Fibroblast of skin of right biceps (primary cell): ENCODE measurements at regions not wholly inside any gene's neighbourhood (a gene's known extent, or its start where the extent isn't known, plus 50 kb on each side); places are given as distances from the start of the nearest gene placed in this dataset.
"Not testable (repeated sequence)": the region's sequence is repeated elsewhere in the genome, so short reads cannot be mapped to it uniquely, and the experiment has no call there.

Experiments
- DNase-seq: peaks from one replicate; pipeline ENCODE4 v3.0.0-alpha.2; 2013

DNA sequence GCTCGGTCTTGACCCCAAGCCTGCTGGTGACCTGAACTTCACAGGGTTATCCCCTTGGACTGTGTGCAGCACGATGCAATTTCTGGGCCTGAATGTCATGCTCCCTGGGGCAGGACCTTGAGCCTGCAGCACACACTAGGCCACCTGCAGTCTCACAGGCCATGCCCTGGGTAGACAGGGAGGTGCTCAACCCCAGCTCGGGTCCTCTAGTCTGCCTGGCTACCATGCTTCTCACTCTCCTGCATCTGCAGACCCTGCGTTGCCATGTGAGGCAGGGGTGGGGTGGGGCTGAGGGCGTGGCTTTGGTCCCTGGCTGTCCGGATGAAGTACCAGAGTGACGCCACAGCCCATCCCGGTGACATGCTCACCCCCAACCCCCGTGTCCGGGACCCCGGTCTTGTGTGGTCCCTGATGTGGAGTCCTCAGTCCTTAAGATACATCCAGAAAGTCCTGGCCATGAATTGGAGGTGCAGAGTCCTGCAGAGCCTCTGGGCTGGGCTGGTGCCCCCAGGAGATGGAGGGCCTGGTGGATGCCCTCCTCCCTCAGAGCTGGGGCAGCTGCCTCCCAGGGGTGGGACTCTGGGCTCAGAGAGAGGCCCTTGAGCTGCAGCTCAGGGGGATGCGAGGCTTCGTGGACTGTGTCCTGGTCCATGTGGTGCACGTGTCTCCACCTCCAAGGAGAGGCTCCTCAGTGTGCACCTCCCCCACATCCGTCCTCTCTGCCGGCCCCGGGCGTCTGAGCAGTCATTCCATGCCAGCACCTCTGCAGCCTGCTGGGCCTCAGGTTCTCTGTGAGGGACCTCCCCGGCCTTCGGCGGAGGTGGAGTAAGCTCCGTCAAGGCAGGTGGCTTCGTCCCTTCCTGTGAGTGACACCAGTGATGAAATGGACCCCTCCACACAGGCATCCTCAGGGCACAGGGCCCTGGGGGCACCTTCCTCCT, 402.1 kb downstream of the TMEM121 start:
- not testable (repeated sequence) for DNase-seq

DNA sequence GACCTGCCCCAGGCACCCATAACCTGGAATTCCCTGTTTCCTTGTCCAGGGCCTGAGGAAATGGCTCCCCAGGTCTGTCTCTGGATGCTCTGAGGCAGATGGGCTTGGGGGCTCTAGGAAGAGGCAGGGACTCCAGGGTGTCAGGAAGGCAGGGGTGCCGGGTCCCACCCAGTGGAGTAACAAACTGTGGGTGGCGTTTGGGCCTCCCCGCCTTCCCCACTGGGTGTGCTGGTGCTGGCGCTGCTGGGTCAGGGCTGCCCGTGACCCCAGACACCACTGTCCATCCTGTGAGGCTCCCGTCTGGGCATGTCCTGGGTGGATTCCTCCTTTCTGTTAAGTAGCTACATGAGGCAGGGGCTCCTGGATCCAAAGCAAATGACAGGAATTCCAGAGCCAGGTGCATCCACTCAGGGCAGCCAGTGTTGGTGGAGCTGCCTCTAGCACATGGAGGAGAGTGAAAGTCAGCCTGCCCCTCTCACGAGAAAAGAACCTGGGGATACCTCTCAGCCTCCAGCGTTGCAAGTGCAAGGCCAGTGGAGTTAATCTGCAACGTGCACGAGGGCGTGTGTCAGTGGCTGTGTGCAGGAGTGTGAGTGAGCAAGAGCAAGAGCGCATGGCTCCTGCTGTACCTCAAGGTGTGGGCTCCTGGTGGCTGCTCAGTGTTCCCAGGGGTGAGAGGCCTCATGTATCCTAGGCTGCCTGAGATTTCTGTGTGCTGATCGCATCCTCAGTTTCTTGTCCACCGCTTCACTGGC, 403.1 kb downstream of the TMEM121 start:
- DNase-seq: no peak

DNA sequence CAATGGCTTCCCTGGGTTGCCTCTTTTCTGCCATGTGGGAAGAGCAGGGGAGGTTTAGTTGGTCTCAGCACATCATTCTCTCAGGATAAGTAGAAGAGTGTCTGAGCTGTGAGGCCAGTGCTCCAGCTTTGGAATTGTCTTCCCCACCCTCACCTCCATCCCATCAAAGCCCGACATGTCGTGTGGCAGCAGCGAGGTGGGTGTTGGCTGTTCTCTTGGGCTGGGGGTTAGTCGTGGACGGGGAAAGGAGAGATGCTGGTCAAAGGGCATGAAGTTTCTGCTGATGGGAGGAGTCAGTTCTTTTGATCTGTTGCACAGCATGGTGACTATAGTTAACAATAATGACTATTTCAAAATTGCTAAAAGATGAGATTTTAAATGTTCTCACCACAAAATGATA, 404.2 kb downstream of the TMEM121 start:
- DNase-seq: no peak

DNA sequence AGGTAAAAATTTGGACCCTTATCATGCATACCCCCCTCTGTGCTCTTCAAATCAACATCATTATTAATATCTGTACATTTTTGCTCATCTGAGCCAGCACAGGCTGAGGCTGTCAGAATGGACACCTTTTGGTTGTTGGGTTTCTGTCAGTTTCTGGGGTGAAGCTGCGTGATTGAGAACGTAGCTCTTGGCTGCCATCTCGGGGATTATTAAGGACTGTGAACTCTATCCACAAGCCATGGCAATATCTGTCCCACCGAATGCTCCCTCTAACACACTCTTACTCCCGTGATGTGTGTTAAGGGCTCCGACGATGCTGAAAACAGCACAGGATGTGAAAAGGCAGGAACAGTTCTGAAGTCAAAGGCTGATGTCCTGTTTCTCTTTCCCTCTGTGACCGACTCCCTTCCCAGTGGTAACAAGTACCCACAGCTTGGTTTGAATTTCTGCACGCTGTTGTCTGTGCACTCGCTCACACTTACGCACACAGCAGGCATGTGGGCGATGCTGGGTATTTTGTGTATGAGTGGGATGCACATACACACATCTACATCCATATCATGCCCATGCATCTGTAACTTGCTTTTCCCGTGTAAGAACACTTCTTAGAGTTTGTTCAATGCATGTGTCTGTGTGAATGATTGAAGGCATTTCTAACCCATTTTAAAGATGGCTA, 405.6 kb downstream of the TMEM121 start:
- no peak for DNase-seq

DNA sequence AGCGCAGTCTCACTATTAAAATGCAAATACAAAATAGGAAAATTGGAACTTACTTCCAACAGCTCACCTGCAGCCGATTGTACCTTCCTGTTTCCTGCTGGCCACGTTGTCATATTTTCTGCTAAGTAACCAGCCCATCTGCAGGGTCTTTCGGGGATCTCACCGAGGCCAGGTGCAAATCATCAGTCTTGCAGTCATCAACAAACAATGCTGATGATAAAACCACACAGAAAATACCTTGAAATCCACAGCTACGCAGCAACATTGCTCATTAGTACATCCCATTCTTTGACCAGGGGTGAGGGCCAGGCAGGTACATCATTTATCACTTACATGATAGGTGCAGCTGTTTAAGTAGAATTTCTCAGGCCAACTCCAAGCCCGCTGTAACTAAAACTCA, 406.9 kb downstream of the TMEM121 start:
- no peak for DNase-seq

DNA sequence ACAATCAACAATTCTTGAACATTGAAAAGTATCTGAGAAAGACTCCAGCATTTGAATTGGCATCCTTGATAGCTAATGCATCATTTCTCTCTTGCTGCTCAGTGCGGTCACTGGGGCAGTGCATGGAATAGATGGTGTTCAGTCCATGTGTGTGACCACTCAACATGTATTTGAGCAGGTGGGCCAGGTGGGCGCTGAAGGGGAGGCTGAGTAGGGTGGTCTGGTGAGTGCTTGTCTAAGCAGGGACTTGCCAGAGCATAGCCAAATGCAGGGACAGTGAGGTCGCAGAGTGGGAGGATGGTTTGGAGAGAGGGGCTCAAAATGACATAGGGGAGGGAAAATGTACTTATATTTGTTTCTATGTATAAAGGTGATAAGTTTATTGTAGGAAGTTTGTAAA, 409.0 kb downstream of the TMEM121 start:
- no peak for DNase-seq

DNA sequence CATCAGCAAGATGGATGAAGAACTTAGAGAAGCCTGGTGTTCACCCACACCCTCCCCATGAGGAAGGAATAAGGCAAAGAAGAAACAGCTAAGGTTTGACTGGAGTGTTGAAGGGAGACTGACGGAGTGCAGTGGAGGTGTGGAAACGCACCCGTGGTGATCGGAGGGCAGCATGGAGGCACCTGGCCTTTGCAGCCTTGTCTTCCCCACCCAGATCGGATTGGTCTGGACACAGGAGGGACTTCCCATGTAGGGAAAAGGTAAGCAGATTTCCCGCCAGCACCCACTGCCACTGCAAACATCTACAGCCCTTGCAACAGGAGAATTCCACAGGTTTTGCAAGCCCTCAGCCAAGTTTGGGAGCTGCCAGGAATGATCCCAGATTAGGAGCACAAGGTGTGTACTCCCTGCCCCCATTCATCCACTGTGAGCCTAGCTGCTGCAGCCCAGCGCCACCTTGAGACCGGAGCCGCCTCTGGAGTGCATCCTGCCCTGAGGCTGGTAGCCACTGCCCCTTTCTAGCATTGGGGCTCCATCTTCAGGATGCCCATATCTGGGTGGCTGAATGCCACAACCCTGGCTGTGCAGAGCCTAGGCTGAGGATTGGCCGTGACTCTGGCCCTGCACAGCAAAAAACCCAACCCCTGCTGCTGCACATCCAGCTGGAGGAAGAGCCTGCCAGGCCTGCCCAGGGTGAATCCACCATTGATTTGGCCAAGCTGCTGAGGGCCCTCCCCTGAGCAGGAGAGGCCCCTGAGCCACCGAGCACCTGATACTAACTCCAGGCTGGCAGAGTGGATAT, 411.1 kb downstream of the TMEM121 start:
- DNase-seq: no peak

DNA sequence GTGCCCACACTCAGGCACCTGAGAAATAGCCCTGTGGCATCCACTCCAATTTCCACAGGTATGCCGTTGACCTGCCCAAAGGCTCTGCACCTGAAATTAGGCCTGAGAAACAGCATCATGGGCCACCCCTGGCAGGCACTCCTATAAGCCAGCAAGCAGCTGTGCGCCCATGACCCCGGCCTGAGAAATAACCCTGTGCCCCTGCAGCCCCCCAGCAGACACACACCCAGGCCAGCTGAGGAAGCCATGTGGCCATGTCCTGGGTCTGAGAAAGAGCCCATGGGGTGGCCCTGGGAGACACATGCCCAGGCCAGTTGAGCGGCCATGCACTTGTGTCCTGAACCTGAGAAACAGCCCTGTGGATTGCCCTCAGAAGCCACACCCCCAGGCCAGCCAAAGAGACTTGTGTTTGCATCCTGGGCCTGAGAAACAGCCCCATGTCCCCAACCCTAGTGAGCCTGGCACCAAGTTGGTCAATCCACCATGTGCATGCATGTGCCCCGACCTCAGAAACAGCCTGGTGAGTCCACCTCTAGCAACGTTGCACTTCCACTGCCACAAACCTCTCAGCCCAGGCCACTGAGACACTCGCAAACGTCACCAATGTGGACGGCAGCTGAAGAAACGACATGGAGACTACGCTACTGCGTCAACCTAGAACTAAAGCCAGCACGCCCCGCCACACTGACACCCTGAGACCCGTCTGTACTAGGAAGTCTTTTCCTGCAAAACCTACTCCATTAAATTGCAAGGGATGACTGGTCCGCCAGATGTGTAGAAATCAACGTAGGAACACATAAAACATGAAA, 411.9 kb downstream of the TMEM121 start:
- DNase-seq: no peak

DNA sequence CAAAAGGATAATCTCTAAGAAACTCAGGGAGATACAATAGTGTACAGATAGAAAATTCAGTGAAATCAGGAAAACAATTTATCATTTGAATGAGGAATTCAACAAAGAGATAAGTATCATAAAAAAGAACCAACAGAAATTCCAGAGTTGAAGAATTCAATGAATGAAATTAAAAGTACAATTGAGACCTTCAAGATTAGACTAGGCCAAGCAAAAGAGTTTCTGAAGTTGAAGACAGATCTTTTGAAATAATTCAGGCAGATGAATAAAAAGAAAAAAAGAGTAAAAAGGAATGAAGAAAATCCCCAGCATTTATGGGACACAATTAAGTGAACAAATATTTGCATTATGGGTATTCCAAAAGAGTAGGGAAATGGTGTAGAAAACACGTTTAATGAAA, 412.6 kb downstream of the TMEM121 start:
- DNase-seq: no peak

DNA sequence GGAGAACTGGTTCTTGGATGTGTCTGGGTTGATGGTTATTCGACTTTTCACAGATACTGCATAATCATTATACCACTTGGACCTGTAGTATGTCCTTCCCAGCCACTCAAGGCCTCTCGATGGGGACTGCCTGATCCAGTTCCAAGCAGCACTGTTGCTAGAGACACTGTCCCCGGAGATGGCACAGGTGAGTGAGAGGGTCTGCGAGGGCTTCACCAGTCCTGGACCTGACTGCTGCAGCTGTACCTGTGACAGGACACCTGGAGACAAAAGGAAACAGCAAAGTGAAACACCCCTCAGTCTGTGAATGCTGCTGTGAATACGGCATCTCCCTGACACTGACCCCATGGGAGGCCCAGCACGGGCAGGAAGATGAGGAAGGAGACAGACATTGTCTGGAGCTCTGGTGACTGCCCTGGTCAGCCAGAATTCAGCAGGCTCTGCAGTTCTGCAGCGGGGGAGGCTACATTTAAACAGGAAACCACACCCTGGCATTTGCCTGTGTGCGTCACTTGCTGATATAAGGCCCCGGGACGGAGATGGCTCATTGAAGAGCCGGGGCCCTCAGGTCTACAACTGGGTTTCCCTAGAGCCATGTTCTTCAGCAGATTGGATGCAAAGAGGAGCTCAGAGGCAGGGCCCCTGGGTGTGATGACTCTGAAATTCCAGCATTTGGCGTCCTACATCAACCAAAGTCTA, 413.6 kb downstream of the TMEM121 start:
- no peak for DNase-seq

DNA sequence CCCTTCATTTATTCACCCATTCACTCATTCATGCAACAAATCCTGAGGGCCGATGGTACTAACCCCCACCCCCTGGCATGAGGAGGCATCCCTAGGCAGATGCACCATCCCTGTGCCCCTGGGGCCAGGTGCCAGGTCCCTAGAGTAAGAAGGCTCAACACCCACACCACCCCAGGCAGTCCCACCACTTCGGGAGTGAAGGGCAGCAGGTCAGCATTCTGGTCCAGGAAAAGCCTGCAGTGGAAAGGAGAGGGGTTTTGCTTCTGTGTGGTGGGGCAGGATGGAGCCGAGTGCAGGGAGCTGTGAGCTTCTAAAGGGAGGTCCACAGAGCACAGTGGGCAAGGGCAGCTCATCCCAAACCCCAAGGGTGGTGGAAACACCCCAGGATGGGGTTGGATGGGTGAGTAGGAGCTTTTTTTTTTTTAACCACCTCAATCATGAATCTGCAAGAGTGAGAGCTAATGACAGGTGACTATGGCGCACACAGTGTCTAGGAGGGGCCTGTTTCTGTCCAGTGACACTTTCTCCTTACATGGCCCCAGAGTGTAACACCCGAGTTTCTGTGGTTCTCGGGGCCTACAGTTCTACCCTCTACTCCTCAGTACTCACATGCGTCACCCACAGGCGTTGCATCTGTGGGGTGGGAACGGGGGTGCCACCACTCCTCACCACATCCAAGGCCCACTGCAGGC, 414.3 kb downstream of the TMEM121 start:
- DNase-seq: no peak

DNA sequence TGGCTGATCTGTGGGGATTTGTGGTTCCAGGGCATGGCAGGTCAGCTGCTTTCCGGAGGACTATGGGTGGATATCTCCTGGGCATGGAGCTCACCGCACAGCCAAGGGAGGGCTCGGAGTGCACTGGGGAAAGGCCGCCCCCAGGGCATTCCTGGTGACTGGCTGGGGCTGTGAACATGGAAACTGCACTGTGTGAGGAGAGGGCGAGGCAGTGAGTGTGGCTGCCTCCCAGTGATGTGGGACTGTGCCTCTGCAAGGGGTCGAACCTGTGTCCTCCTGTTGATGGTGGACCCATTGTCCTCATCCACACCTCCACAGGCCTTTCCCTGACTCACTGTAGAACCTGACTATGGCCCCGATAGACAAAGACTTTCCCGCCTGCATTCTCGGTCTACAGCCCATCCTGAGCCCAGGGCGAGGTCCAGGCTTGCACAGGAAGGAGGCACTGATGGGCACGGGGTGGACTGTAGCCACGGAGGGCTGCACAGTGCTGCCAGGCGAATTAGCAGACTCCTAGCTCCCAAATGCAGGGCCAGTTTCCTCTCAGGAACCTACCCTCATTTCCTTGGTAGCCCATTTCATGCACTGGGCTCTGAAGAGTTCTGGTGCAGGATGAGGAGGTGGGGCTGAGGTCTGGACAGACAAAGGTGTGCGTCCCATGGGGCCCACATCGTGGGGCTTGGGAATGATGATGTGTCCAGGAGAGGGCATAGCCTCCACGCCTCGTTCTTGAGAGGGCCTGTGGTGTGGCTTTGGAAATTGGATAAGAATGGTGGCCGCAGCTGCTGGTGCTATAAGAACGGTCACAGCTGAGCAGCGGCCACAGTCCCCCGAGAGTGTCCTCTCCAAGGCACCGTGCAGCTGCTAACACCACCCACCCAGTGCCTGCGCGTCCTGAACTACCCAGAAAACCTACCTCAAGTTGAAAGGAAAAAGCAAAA, 415.1 kb downstream of the TMEM121 start:
- no peak for DNase-seq

DNA sequence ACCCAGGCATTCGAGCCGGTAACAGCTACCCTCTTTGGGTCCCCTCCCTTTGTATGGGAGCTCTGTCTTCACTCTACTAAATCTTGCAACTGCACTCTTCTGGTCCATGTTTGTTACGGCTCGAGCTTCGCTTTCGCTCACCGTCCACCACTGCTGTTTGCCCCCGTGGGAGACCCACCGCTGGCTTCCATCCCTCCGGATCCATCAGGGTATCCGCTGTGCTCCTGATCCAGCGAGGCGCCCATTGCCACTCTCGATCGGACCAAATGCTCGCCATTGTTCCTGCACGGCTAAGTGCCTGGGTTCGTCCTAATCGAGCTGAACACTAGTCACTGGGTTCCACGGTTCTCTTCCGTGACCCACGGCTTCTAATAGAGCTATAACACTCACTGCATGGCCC, 416.3 kb downstream of the TMEM121 start:
- not testable (repeated sequence) for DNase-seq

DNA sequence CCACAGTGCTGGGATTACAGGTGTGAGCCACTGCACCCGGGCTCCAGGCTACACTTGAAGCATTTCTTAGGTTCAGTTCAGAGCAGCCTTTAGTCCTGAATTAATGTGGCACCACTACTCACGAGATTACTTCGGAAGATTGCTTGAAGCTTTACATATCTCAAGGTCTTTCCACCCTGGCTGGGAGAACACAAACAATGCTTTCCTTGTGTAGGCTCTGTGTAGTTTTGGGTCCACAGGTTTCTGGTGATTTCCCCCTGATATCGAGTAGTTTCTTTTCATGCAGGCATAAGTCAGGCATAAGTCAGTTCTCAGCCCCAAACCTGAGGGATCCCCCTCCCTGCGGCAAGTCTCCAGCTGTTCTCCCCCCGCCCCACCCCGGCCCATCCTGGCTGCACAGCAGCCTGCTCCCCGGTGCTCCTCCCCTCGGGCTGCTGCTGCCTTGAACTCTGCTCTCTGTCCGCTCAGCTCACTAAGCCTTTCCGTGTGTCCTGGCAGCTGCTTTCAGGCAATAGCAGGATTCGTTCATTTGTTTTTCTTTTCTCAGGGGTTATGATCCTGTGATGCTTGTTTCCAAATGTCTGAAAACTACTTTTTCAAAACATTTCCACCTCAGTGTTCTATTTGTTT, 417.7 kb downstream of the TMEM121 start:
- DNase-seq: no peak

DNA sequence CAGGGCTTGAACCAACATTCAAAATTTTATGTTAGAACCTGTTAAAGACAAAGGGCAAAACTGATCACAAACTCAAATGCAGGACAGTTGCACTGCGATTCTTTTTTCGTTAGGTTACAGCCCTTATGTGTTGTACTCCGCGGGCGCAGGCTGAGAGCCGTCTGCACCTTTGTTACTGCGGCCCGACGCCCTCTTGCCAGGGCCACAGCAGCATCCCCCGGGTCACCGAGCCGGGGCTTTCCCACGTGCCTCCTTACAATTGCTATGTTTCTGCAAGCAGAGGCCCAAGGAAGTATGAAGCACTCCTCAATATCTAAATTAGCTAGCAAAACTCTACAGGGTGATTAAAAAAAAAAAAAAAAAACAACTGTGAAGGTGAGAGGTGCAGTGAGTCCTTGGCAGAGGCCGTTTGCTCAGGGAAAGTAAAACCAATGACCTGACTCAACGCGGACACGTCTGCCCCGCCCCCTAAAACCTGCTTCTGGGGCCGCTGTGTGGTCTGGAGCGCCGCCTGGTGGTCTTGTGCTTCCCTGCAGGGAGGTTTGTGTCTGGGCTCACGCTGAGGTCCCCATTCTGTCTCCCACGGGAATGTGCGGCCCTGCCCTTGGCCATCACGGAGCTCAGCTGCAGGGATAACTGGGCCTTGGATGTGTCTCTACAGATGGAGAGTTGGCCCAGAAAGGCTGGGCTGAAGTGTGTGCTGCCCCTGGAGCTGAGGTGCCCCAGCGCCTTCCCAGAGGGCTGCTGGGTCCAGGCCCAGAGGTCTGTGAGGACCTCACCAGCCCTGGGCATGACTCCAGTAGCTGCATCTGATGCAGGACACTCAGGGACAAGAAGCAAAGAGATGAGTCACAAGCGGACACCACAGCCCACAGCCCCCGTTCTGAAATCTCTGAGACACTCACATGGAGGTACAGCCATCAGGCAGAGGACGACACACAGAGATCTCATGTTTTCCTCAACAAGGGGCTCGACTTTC, 418.5 kb downstream of the TMEM121 start:
- no peak for DNase-seq

DNA sequence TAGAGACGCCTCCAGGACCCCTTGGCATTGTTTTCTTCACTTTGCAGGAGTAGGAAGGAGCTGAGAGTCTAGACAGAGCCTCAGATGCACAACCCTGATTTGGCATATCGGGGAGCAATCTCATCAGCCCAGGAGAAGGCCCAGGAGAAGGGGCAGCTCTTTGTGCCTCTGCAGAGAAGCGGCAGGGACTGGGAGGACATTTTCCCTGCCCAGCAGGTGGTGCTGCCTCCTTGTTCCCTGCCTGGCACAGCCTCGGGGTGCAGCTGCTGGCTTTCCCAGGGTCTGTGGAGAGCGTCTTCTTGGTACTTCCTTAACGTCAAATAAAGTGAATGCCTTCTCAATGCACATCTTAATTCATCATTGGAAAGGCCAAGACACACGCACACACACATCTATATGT, 419.5 kb downstream of the TMEM121 start:
- DNase-seq: no peak

DNA sequence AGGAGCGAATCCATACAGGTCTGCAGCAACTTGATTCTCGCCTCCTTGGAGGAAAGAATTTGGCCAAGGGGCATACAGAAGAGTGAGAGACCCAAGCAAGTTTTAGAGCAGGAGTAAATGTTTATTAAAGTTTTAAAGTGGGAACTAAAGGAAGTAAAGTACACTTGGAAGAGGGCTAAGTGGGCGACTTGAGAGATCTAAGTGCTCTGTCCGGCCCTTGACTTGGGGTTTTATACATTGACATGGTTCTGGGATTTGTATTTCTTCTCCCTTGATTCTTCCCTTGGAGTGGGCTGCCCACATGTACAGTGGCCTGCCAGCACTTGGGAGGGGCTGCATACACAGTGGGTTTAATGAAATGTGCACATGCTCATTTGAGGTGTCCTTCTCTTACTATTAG, 421.2 kb downstream of the TMEM121 start:
- DNase-seq: no peak

DNA sequence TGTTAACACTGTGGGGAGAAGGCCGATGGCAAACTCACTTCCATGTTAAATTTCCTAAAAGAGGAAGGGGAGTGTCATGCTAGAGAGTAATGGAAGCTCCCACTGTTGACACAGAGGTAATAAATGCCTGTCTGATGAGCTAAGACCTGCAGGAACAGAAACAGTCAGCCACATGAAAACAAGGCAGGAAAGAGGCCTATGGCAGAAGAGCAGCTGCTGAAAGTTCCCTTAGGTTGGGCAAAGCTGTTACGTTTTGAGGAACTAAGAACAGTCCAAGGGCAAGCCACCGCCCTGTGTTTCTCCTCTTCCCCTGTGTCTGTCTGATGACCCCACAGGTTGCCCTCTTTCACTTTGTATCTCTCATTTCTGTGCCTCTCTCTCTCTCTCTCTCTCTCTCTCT, 422.6 kb downstream of the TMEM121 start:
- not testable (repeated sequence) for DNase-seq
